ENCODE measurements at regions not wholly inside any gene's neighbourhood (a gene's known extent, or its start where the extent isn't known, plus 50 kb on each side); places are given as distances from the start of the nearest gene placed in this dataset.

DNA sequence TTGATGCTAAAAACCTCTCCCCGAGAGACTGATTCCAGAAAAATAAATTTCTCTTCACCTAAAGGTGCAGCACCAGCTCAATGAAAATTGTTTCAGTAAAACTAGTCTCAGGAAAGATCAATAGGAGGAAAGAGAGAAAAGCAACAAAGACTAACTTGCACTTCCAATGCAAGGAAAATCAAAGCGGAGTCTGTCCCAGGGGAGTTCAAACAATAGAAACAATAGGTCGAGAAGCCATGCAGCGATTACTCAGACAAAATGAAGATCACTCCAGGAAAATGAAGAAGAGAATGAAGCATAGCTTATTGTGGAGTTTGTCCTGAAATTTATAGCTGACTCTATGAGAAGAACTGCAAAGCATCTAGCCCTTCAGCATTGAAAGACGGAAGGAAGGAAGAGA lies 105.1 kb upstream of the FRMD4B start:
- intact Hi-C loops (cut with micrococcal nuclease; ENCODE audit: unreplicated experiment), result no loop called here
- no peaks in the 10 kb centered on the region for H3K9me2 ChIP-seq (ENCODE audit: insufficient read depth)
- CTCF ChIA-PET, result no interaction called here
- H4K20me1 ChIP-seq (ENCODE audit: insufficient read depth), result no peaks in the 10 kb centered on the region
- H3K27me3 ChIP-seq (ENCODE audit: insufficient read depth, low read depth), result no peaks in the 10 kb centered on the region
- H3F3A ChIP-seq (ENCODE audit: insufficient read depth, low read depth), result no peaks in the 10 kb centered on the region
- H3K36me3 ChIP-seq (ENCODE audit: low read depth), result no peaks in the 10 kb centered on the region
- no TSS peak for BruUV-seq (replicated peaks)
- H3K4me2 ChIP-seq, result no peak overlapping the region
- no peak overlapping the region for H3K4me3 ChIP-seq
- no peaks in the 10 kb centered on the region for H3K9me3 ChIP-seq (ENCODE audit: insufficient read depth, low read depth)
- no peak for DNase-seq
- no peak overlapping the region for H2AFZ ChIP-seq
- no peak for TF ChIP-seq EZH2 (IDR thresholded peaks at IDR 0.05; ENCODE audit: low read depth)
- TF ChIP-seq, protein P1, sequence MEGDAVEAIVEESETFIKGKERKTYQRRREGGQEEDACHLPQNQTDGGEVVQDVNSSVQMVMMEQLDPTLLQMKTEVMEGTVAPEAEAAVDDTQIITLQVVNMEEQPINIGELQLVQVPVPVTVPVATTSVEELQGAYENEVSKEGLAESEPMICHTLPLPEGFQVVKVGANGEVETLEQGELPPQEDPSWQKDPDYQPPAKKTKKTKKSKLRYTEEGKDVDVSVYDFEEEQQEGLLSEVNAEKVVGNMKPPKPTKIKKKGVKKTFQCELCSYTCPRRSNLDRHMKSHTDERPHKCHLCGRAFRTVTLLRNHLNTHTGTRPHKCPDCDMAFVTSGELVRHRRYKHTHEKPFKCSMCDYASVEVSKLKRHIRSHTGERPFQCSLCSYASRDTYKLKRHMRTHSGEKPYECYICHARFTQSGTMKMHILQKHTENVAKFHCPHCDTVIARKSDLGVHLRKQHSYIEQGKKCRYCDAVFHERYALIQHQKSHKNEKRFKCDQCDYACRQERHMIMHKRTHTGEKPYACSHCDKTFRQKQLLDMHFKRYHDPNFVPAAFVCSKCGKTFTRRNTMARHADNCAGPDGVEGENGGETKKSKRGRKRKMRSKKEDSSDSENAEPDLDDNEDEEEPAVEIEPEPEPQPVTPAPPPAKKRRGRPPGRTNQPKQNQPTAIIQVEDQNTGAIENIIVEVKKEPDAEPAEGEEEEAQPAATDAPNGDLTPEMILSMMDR (conservative IDR thresholded peaks at IDR 0.05), result no peak
- H3K4me1 ChIP-seq (replicated peaks; ENCODE audit: insufficient read depth), result no peaks in the 10 kb centered on the region
- POLR2A ChIA-PET (ENCODE audit: unreplicated experiment), result no interaction called here
- H3K27ac ChIP-seq, result no peak overlapping the region
- no peaks in the 10 kb centered on the region for H3K79me2 ChIP-seq (ENCODE audit: low read depth)

DNA sequence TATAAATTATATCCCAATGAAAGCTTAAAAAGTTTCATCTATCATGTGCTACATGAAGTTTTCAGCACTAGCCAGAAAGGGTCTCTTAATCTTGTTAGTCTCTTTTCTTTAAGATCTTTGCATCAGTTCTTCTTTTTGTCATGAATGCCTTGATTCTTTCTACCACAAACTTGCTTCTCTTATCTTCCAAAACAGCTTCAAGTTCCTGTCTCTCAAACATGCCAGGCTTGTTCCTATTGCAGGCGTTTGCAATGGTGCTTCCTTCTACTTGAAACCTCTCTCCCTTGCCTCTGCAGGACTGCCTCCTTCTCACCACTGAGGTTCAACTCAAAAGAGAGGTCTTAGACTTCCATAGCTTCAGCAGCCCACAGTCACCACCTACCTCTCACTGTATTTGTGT lies 104.3 kb upstream of the FRMD4B start:
- Histone ChIP-seq H3K4me1 (replicated peaks; ENCODE audit: insufficient read depth) (no peaks in the 10 kb centered on the region), H3K4me2 (no peak overlapping the region), H3F3A (ENCODE audit: insufficient read depth, low read depth) (no peaks in the 10 kb centered on the region), H3K27ac (no peak overlapping the region), H3K36me3 (ENCODE audit: low read depth) (no peaks in the 10 kb centered on the region), H3K9me3 (ENCODE audit: insufficient read depth, low read depth) (no peaks in the 10 kb centered on the region), H2AFZ (no peak overlapping the region), H3K79me2 (ENCODE audit: low read depth) (no peaks in the 10 kb centered on the region), H3K27me3 (ENCODE audit: insufficient read depth, low read depth) (no peaks in the 10 kb centered on the region), H3K9me2 (ENCODE audit: insufficient read depth) (no peaks in the 10 kb centered on the region), H4K20me1 (ENCODE audit: insufficient read depth) (no peaks in the 10 kb centered on the region), H3K4me3 (no peak overlapping the region)
- no peak for TF ChIP-seq EZH2 (IDR thresholded peaks at IDR 0.05; ENCODE audit: low read depth)
- TF ChIP-seq, protein P1 (conservative IDR thresholded peaks at IDR 0.05), result no peak
- CTCF ChIA-PET, result no interaction called here
- intact Hi-C loops (cut with micrococcal nuclease; ENCODE audit: unreplicated experiment), result no loop called here
- POLR2A ChIA-PET (ENCODE audit: unreplicated experiment), result no interaction called here
- no TSS peak for BruUV-seq (replicated peaks)
- DNase-seq, result no peak

DNA sequence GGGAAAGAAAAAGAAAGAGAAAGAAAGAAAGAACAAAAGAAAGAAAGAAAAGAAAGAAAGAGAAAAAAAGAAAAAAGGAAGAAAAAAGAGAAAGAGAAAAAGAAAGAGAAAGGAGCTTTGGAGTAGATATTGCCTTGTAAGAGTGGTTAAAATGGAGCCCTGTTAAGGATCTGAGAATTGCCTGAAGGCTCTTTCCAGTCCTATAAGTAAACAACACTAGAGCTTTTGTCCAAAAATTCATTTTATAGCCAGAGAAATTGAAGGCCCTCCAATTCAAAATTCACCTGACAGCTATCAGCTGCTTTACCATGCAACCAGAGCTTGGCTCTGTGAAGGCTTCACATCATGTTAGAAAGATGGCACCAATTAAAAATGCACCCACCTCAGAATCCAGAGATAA lies 102.1 kb upstream of the FRMD4B start:
- Histone ChIP-seq H3K4me1 (replicated peaks; ENCODE audit: insufficient read depth) (no peaks in the 10 kb centered on the region), H3K4me2 (no peak overlapping the region), H3K27ac (no peak overlapping the region), H3K27me3 (ENCODE audit: insufficient read depth, low read depth) (no peaks in the 10 kb centered on the region), H4K20me1 (ENCODE audit: insufficient read depth) (no peaks in the 10 kb centered on the region), H3K4me3 (no peak overlapping the region), H2AFZ (no peak overlapping the region), H3K9me2 (ENCODE audit: insufficient read depth) (no peaks in the 10 kb centered on the region), H3K36me3 (ENCODE audit: low read depth) (no peaks in the 10 kb centered on the region), H3F3A (ENCODE audit: insufficient read depth, low read depth) (no peaks in the 10 kb centered on the region), H3K79me2 (ENCODE audit: low read depth) (no peaks in the 10 kb centered on the region), H3K9me3 (ENCODE audit: insufficient read depth, low read depth) (no peaks in the 10 kb centered on the region)
- TF ChIP-seq, protein P1 (conservative IDR thresholded peaks at IDR 0.05), result no peak
- TF ChIP-seq EZH2 (IDR thresholded peaks at IDR 0.05; ENCODE audit: low read depth), result no peak
- no TSS peak for BruUV-seq (replicated peaks)
- DNase-seq, result no peak
- intact Hi-C loops (cut with micrococcal nuclease; ENCODE audit: unreplicated experiment), result no loop called here
- ChIA-PET POLR2A (ENCODE audit: unreplicated experiment) (no interaction called here), CTCF (no interaction called here)
